ENCODE measurements at regions not wholly inside any gene's neighbourhood (a gene's known extent, or its start where the extent isn't known, plus 50 kb on each side); places are given as distances from the start of the nearest gene placed in this dataset.

DNA sequence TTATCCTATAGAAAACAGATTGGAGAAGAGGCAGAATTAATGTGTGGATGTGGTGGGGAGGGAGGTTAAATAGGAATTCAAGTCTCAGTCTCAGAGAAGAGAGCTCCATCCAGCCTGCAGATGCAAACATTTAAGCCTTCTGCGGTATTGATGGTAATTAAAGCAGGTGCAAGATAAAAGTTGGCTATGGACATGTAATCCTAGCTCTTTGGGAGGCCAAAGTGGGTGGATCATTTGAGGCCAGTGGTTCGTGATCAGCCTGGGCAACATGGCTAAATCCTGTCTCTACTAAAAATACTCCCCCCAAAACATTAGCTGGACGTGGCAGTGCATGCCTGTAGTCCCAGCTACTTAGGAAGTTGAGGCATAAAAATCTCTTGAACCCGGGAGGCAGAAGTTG is 332.7 kb downstream of the PABPC4L start:
- TF ChIP-seq, protein P1, sequence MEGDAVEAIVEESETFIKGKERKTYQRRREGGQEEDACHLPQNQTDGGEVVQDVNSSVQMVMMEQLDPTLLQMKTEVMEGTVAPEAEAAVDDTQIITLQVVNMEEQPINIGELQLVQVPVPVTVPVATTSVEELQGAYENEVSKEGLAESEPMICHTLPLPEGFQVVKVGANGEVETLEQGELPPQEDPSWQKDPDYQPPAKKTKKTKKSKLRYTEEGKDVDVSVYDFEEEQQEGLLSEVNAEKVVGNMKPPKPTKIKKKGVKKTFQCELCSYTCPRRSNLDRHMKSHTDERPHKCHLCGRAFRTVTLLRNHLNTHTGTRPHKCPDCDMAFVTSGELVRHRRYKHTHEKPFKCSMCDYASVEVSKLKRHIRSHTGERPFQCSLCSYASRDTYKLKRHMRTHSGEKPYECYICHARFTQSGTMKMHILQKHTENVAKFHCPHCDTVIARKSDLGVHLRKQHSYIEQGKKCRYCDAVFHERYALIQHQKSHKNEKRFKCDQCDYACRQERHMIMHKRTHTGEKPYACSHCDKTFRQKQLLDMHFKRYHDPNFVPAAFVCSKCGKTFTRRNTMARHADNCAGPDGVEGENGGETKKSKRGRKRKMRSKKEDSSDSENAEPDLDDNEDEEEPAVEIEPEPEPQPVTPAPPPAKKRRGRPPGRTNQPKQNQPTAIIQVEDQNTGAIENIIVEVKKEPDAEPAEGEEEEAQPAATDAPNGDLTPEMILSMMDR (IDR thresholded peaks at IDR 0.05): no peak

GRCh38 chr4:133866328-133866699 is 335.3 kb downstream of the PABPC4L start:
- TF ChIP-seq, protein P1 (IDR thresholded peaks at IDR 0.05): no peak

GRCh38 chr4:133865612-133866327 is 335.8 kb downstream of the PABPC4L start:
- TF ChIP-seq, protein P1 (IDR thresholded peaks at IDR 0.05): no peak

DNA sequence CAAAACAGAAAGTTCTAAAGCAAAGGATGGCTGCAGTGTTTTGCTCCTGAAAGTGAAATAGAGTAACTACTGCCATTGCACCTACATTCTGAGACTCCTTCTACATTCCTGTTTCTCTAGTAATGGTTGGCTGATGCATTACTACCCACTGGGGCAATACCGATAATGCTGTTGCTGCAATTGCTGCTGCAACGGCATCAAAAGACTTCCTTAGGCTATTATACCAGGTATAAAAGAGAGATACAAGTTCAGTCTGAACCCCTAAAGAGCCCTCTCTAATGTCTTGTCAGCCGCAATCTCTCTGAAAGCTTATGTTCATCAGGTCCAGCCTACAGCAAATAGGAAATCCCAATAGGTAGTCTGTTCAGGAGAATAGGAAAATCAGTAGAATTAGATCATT is 338.4 kb downstream of the PABPC4L start:
- TF ChIP-seq, protein P1 (IDR thresholded peaks at IDR 0.05): no peak

DNA sequence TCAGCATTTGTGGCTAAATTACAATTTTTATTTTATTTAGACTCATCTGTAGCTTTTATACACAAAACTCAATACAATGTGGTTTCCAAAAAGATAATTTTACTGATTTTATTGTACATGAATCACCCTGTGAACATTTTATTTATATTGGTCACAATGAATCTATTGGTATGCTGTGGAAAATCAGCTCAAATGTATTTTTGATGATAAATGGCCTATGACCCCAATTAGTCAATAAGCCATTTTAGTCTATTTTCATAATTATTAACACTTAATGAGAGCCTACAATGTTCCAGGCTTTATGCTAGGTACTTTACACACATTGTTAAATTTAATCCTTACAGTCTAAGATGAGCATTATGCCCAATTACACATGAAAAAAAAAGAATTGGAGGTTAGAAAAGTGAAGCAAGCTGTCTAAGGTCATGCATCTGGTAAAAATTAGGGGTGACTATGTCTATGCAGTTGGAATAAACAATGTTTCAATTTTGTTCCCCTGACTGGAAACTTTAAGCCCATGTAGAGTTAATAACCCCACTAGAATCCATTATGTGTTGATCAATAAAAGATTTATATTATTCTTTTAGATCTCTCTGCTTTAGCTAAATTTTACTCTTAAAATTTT is 344.7 kb downstream of the PABPC4L start:
- TF ChIP-seq, protein P1 (IDR thresholded peaks at IDR 0.05): no peak

- TF ChIP-seq, protein P1 (IDR thresholded peaks at IDR 0.05): no peak
Observed at GRCh38 chr4:133855001-133855400, 346.6 kb downstream of the PABPC4L start.

DNA sequence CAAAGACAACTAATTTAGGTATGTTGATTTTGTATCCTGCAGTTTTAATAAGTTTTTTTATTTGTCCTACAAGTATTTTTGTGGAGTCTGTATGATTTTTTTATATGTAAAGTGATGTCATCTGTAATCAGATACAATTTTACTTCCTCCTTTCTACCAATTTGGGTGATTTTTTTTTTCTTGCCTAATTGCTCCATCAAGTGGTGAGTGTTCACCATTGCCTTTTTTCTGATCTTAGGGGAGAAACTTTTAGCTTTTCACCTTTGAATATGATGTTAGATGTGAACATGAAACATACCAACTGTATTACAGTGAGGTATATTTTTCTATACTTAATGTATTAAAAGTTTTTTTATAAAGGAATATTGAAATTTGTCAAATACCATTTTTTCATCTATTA is 362.3 kb downstream of the PABPC4L start:
- TF ChIP-seq, protein P1 (IDR thresholded peaks at IDR 0.05): peak; percentile 31; the same call in 1 of the 2 replicates
